ENCODE measurements at regions not wholly inside any gene's neighbourhood (a gene's known extent, or its start where the extent isn't known, plus 50 kb on each side); places are given as distances from the start of the nearest gene placed in this dataset.
"Not testable (repeated sequence)": the region's sequence is repeated elsewhere in the genome, so short reads cannot be mapped to it uniquely, and the experiment has no call there.

DNA sequence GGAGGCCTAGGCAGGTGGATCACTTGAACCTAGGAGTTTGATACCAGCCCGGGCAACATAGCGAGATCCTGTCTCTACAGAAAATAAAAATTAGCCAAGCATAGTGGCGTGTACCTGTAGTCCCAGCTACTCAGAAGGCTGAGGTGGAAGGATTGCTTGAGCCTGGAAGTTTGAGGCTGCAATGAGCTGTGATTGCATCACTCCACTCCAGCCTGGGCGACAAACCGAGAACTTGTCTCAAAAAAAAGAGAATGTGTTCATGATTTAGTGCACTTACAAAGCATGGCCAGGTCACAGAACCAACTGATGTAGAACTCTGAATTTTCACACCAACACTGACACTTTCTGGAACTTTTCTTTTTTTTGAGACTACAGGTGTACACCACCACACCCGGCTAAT, 182.7 kb downstream of the ZFP64 start:
- DNase-seq (ENCODE audit: low read depth), result no peak

DNA sequence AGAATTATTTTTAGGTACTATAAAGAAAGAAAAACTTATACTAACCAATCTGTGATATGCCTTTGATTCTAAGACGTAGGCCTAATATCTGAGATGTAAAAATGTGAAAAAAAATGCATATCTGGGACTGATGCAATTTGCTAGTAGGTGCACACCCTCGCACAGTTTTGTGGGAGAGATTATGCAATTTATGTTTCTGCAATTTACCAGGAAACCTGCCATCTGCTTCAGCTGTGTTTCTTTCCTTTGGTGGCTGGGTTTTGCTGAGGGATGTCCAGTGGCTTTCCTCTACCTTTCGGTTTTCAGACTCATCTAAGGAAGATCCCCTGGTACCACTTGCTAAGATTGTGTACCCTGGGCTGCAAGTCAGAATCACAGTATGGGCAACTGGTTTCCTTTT, 186.9 kb downstream of the ZFP64 start:
- DNase-seq (ENCODE audit: low read depth), result no peak

DNA sequence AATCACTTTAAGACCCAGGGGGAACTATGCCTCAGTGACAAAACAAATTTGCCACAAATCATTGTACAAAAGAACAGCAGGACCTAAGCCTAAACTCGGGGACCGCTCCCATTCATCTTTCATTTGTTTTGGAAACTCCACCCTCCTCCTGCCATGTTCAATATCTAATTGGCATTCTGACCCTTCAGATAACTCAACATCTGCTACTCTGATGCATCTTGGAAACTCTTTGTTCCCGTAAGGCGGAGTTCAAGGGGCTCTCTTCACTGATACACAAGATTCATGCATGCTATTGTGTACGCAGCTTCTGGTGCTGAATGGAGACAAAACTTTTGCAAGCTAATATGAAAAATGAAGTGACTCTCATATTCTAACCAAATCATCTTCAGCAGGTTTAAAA, 187.6 kb downstream of the ZFP64 start:
- no peak for DNase-seq (ENCODE audit: low read depth)

DNA sequence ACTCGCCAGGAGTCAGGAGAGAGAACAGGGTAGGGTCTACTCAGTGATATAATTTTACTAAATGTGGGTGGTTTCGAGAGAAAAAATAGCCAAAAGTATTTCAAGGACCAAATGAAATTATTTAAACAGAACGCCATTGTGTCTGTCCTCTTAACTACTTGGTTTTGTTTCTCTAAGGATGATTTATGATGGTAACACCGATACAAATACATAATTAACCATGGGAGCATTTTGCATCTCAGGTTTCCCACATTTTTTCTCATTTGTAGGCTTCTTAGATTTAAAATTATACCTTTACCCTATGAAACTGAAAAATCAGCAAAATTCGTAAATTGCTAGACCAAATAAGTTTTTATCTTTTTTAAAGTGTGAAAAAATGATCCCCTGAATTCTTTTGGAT, 188.2 kb downstream of the ZFP64 start:
- no peak for DNase-seq (ENCODE audit: low read depth)

DNA sequence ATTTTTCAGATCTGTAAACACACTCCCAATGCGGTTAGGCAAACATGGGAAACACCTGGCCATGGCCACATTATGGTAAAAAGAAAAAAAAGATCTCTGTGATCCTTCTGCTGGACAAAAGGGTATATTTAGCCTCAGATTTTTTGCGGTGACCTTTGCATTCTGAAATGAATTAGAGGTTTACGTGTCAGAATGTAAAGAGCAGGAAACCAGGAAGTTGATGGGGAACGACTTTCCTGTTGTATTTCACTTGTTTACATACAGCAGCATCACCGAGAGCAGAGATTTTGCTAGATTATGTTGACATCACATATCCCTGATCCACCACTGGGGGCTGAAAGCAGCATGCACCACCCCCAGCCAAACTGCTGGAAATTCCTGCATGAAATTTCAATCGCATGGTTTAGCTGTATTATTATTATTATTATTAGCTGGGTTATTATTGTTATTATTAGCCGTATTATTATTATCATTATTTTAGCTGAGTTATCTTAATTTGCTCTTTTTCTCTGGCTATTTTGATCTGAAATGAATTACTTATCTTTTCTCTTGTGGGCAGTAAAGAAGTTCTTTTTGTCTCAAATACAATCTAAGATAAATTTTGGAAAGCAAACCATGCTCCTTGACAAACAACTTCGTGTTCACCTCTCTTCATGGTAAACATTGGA, 189.4 kb downstream of the ZFP64 start:
- no peak for DNase-seq (ENCODE audit: low read depth)

DNA sequence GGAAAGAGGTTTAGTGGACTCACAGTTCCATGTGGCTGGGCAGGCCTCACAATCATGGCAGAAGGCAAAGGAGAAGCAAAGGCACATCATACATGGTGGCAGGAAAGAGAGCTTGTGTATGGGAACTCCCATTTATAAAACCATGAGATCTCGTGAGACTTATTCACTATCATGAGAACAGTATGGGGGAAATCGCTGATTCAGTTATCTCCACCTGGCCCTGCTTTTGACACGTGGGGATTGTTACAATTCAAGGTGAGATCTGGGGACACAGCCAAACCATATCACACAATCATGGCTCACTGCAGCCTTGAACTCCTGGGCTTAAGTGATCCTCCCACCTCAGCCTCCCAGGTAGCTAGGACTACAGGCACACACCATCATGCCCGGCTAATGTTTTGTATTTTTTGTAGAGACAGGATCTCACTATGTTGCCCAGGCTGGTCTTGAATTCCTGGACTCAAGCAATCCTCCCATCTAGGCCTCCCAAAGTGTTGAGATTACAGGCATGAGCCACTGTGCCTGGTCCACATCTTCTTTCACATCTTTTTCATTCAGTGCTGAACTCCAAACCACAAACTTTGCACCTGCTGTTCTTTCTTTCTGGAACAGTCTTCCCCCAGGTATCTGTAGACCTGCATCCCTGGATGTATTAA, 194.2 kb downstream of the ZFP64 start:
- DNase-seq (ENCODE audit: low read depth), result not testable (repeated sequence)

DNA sequence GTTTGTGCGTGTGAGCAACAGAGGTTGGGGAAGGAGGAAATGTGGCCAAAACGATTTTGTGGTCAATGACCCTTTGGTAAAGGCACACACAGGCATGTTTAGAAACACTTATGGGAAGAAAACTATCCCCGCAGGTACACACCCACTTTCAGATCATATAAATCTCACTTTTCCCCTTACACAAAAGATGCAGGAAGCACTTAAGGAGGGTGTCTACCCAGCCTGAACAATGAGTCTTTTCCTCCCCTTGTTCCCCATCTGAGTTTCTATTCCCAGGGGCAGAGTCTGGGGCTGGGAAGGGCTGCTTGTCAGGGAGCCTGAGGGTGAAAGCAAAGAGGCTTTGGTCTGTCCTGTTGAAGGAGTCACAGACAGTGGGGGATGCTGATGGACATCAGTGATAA, 193.2 kb upstream of the SALL4 start:
- no peak for DNase-seq (ENCODE audit: low read depth)

DNA sequence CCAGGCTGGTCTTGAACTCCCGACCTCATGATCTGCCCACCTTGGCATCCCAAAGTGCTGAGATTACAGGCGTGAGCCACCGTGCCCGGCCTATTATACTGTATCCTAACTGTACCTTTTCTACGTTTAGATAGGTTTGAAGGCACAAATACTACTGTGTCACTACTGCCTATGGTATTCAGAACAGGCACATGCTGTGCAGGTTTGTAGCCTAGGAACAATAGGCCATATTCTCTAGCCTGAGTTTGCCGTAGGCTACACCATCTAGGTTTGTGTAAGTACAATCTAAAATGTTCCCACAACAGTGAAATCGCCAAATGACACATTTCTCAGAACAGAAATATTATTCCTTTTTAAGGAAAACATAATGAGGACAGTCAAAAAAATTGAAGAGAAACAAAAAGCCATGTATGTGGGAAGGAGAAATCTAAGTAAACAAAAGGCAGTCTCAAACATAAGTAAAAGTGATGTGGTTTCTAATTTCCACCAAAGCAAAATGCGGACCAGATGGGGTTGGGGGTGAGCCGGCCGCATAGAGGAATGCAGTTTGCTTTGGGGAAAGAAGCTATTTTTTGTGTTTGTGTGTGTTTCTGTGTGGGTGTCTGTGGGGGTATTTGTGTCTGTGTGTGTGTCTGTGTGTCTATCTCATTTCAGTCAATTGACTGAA, 192.6 kb upstream of the SALL4 start:
- DNase-seq (ENCODE audit: low read depth), result no peak

DNA sequence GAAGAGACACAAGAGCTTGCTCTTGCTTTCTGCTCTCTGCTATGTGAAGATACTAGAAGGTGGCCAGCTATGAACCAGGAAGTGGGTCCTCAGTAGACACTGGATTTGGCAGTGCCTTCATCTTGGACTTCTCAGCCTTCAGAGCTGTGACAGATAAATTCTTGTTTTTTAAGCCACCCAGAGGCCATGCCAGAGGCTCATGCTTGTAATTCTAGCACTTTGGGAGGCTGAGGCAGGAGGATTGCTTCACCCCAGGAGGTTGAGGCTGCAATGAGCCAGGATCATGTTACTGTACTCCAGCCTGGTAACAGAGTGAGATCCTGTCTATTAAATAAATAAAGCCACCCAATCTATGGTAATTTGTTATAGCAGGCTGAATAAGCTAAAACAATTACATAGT, 185.5 kb upstream of the SALL4 start:
- no peak for DNase-seq (ENCODE audit: low read depth)

DNA sequence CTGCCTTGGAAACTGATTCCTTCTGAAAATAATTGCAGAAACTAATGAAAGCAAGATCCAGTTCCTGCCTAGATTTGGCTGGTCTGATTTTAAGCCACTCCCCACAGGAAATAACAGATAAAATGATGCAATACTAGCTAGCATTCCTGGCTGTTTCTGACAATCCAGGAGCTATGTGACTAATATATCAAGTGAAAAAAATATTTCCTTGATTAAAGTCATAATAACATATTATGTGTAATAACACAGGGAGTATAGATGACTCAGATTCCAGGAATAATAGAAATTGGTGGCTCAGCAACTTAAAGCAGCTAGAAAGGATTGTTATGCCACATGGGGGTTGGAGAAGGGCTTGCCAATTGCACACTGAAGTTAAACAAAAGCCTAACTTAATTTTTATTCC, 182.7 kb upstream of the SALL4 start:
- peak; percentile 97 for DNase-seq (ENCODE audit: low read depth)

DNA sequence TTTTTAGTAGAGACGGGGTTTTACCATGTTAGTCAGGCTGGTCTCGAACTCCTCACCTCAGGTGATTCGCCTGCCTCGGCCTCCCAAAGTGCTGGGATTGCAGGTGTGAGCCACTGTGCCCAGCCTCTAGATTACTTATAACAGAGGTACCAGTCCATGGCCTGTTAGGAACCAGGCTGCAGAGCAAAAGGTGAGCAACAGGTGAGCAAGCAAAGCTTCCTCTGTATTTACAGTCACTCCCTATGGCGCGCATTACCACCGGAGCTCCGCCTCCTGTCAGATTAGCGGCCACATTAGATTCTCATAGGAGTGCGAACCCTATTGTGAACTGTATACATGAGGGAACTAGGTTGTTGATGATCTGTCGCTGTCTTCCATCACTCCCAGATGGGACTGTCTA, 178.0 kb upstream of the SALL4 start:
- no peak for DNase-seq (ENCODE audit: low read depth)

DNA sequence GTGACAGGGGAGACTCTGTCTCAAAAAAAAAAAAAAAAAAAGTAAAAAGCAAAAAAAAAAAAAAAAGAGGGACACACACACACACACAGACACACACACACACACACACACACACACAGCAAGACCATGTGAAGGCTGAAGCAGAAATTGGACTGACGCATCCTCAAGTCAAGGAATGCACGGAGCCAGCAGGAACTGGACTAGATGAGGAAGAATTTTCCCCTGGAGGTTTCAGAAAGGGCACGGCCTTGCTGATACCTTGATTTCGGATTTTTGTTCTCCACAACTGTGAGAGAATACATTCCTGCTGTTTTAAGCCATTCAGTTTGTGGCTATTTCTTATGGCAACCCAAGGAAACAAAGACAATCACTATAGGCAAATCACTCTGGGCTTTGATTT, 176.9 kb upstream of the SALL4 start:
- DNase-seq (ENCODE audit: low read depth), result no peak

DNA sequence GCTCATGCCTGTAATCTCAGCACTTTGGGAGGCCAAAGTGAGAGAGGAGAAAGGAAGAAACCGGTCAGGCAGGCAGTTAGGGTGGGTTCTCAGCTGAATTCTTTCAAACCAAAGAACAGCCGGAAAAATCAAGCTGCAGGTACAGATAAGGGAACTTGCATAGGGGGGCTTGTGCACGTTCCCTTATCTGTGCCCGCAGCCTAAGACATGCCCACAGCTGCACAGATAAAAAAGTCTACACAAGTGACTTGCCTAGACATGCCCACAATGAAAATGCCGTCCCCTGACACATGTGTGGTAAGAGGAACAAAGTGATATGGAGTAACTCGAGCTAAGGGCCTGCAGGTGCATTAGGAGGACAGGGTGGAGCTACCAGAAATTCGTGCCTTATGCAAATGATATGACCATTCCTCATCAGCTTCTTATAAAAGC, 175.8 kb upstream of the SALL4 start:
- no peak for DNase-seq (ENCODE audit: low read depth)

DNA sequence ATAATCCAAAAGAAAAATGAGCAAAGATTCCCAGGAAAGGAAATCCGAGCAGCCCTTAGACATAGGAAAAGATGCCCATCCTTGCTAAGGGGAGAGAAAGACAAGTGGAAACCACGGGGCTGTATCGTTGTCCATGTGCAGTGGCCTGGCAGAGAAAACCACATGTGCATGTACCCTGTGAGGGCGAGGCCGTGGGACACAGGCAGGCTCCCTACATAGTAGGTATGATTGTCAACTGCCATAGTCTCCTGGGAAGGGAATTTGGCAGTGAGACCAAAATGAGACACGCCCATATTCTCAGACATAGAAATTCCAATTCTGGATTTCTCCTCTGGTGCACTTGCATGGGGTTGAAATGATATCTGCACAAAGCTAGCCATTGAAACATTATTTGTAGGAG, 169.7 kb upstream of the SALL4 start:
- no peak for DNase-seq (ENCODE audit: low read depth)

DNA sequence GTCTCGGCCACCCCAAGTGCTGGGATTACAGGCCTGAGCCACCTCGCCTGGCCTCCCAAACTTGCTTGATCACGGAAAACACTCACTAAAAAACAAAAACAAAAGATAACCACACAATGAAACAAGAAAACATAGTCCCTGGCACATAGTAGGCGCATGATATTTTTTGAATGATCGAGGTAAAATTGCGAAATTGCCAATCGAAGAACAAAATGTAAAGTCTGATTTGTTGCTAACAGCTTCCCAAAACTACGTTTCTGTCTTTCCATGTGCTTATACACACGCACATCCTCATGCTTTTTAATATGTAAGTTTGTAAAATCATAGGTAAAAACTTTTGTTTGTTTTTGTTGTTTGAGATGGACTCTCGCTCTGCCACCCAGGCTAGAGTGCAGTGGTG, 168.5 kb upstream of the SALL4 start:
- DNase-seq (ENCODE audit: low read depth), result no peak

DNA sequence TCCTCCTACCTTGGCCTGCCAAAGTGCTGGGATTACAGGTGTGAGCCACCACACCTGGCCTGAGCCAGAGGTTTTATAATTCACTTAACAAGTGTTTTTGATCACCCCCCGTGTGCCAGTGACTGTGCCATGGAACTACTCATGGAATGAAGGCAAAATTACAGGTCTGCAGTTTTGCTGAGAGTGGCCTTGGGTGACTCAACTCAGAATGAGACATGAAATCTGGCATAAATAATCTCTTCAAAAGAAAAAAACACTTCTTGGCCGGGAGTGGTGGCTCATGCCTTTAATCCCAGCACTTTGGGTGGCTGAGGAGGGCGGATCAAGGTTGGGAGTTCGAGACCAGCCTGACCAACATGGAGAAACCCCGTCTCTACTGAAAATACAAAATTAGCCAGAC, 166.9 kb upstream of the SALL4 start:
- DNase-seq (ENCODE audit: low read depth), result no peak

DNA sequence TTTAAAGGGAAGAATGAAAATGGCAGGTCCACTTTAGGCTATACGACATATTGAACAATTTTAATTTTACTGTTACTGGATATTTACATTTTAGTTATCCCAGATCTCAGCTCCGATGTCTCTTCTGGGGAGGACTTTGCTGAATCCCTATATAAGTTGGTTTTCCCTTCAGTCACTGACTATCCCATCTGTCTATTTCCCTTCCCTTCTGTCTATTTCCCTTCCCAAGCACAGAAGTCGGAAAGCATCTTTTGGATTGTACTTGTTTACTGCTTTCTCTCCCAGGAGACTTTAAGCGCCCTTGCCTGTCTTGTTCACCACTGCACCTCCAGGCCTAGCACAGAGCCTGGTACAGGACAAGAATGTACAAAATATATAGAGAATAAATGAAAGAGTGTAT, 165.8 kb upstream of the SALL4 start:
- DNase-seq (ENCODE audit: low read depth), result no peak

DNA sequence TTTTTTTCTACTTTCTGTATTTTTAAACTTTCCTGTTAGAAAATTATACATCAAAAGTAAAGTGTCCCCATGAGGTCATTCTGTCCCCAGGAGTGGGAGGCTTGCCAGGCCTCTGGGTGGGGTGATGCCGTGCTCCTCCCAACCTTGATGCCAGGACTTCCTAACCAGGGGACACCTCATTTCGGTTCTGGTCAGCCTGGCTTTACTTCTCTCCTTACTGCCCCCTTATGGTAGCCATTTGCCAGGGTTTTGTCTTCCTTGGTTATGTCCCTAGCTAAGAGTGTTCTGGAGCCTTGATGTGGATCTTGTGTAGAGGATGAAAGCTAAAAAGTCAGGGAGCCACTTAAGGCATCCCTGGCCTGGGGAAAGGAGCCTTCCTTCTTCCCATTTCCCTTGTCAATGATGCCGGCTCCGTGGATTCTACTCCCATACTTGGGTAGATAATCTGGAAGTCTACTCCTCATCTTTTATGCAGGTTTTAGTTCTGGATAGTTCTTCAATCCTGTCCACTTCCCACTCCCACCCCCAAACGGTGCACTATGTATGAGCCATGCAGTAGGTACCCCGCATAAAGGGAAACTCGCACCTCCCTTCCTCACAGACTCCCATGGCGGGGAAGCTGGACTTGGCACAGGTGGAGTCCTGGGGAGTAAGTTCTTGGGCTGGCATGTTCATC, 164.1 kb upstream of the SALL4 start:
- peak; percentile 69 for DNase-seq (ENCODE audit: low read depth)

DNA sequence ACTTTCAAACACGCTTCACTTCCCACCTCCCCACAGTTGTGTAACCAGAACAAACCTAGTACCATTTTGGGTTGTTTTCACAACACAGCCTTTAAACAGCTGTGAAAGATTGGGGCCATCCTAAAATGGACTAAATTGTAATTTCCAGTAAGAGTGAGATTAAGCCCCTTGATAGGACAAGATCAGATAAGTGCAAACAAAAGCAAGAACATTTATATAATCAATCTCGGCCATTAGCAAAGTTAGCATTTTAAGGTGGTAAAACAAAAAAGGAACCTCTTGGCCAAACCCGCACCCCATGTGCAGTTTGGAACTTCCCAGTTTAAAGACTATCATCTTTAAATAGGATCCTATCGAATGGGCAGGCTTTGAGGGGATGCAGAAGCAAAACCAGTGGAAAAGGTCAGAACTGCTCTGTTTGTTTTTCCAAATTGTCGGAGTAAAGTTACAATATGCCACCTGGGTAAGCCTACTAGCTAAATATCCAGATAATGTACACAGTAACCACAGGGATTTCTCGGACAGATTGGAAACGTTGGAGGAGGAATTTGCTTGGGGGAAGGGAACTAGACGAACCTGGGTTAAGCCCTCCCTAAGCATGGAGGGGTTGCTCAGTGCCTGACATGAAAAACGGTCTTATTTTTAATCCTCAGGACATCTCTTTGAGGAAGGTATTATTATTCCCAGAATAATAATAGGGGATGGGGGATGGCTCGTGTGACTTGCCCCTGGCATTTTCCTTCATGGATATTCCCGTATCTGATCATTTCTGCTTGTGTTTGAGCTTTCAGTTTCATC, 159.8 kb upstream of the SALL4 start:
- no peak for DNase-seq (ENCODE audit: low read depth)

DNA sequence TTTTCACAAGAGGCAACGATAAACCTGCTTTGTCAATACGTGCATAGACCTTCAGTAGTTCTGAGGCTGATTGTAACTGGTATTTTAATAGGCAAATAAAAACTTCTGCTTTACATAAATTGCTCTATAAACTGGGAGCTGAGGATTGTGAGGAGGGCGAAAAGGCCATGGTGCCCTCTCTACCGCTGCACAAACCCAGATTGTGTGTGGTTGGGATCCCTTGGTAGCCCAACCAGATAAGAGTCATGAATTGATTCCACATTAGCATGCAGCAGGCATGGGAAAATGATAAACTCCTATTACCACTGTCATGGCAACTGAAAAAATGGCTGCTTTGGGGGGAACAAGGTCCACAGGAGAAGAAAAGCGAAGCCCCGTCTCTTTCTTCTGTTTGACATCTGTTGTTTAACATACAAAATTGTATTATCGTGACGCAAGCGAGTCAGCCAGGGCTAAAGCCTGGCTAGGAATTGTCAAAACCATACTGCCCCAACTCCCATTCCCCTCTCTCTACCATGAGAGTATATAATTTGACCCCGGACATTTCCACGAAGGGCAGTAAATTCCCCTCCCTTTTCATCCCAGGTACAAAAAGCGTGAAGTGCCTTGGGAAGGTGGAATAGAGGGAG, 157.8 kb upstream of the SALL4 start:
- DNase-seq (ENCODE audit: low read depth), result no peak

DNA sequence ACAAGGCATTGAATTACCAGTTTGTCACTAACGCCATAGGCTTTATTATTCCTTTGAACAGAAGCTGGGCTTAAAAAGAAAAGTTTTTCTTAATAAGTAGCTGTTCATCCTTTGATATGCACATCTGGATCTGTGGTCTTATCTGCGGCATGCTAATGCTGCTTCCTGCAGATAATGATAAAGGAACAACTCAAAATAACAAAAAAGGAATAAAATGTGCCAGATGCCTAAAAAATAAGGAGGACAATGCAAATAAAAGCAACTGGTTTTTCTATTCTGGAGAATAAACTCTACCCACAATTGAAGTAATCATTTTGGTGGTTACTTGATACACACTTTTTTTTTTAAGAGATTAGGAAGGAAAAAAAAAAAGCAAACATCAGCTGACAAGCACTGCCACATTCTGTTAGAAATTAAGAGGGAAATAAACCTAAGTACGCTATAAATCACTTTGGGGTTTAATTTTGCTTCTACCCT, 156.8 kb upstream of the SALL4 start:
- no peak for DNase-seq (ENCODE audit: low read depth)
